Body of pancreas (tissue), 4 donors: ENCODE measurements at regions not wholly inside any gene's neighbourhood (a gene's known extent, or its start where the extent isn't known, plus 50 kb on each side); places are given as distances from the start of the nearest gene placed in this dataset.

ENCODE experiments used
- ATAC-seq: fragments of 150-250 bp; one replicate; pipeline ENCODE4 v1.9.1; 2016
- DNase-seq, 4 donors: peaks; one replicate each; pipeline ENCODE4 v3.0.0-alpha.2; 2019
- H3K27ac ChIP-seq, 4 donors: fragments of 200-600 bp; sonication (generic); 1 replicate in 3 of 4; 2 replicates in 1 of 4; pipeline versions ENCODE4 v1.5.1 to v1.6.1; 2016 to 2019; ENCODE audit warnings: mild to moderate bottlenecking in 1 of 4, mixed read lengths in 1 of 4, moderate library complexity in 1 of 4
- H3K27me3 ChIP-seq, 2 donors: fragments of 200-600 bp; sonication (generic); one replicate each; pipeline ENCODE4 v1.6.0; 2016; ENCODE audit warnings: mild to moderate bottlenecking in 1 of 2
- H3K36me3 ChIP-seq, 2 donors: fragments of 200-600 bp; sonication (generic); replicated peaks in 1 of 2; 2 replicates each; pipeline ENCODE4 v1.5.1; 2016; ENCODE audit warnings: low read depth in 2 of 2; ENCODE audit not compliant: insufficient read depth in 1 of 2
- H3K4me1 ChIP-seq: fragments of 200-600 bp; sonication (generic); one replicate; pipeline ENCODE4 v1.6.0; 2016
- H3K4me3 ChIP-seq, 2 donors: fragments of 200-600 bp; sonication (generic); 1 replicate in 1 of 2; 2 replicates in 1 of 2; pipeline ENCODE4 v1.5.1; 2016 to 2019
- H3K9me3 ChIP-seq, 3 donors: fragments of 200-600 bp; sonication (generic); 1 replicate in 2 of 3; 2 replicates in 1 of 3; pipeline ENCODE4 v1.5.1; 2016
- CTCF ChIP-seq, 7 experiments: fragments of 450-650 bp in 4 of 7; fragments of 200-600 bp in 3 of 7; sonication (generic) in 3 of 7; IDR thresholded peaks; one replicate each; pipeline ENCODE4 v1.5.1; 2016 to 2019; ENCODE audit warnings: antibody characterized with exemption in 7 of 7
- POLR2A ChIP-seq, 3 donors: fragments of 450-650 bp; IDR thresholded peaks; one replicate each; pipeline ENCODE4 v1.6.1; 2016; ENCODE audit warnings: antibody characterized with exemption in 3 of 3, mild to moderate bottlenecking in 2 of 3
- WGBS, 2 donors: methylation state at CpG; one replicate each; pipeline ENCODE4 v1.1.5; 2017; 5-methylcytosine and 5-hydroxymethylcytosine counted together
- intact Hi-C: fragments of 100-400 bp; cut with DNase I; formaldehyde crosslinking; loops from one replicate; pipeline ENCODE4 v1.15.1; 2023

GRCh38 chr3:137163958-137164357, 206.2 kb downstream of the IL20RB start:
- Histone ChIP-seq H3K27ac (no peak overlapping the region), H3K4me1 (no peaks in the 10 kb centered on the region), H3K9me3 (no peaks in the 10 kb centered on the region), H3K36me3 (no peaks in the 10 kb centered on the region), H3K27me3 (no peaks in the 10 kb centered on the region), H3K4me3 (no peak overlapping the region)
- TF ChIP-seq CTCF (IDR thresholded peaks at IDR 0.05) (no peak), POLR2A (IDR thresholded peaks at IDR 0.05) (no peak)
- DNase-seq (no peak), ATAC-seq (no peak)
- intact Hi-C loops, result no loop called here

- intact Hi-C loops, result no loop called here
- Histone ChIP-seq H3K4me3 (no peak overlapping the region), H3K27ac (no peak overlapping the region), H3K36me3 (no peaks in the 10 kb centered on the region), H3K4me1 (no peaks in the 10 kb centered on the region), H3K9me3 (no peaks in the 10 kb centered on the region), H3K27me3 (no peaks in the 10 kb centered on the region)
- no peak for TF ChIP-seq POLR2A (IDR thresholded peaks at IDR 0.05)
- no peak for TF ChIP-seq CTCF (IDR thresholded peaks at IDR 0.05)
- 82 to 84% methylated on average over 7 of the region's 7 CpGs for WGBS, 2 donors
- ATAC-seq, result no peak
- no peak for DNase-seq
Measured at GRCh38 chr3:137165117-137165806, 207.5 kb downstream of the IL20RB start.

- 52 to 56% methylated on average over 5 of the region's 5 CpGs for WGBS, 2 donors
- intact Hi-C loops, result no loop called here
- TF ChIP-seq POLR2A (IDR thresholded peaks at IDR 0.05) (no peak), CTCF (IDR thresholded peaks at IDR 0.05) (no peak)
Measured at GRCh38 chr3:137171834-137172603, 214.2 kb downstream of the IL20RB start.

GRCh38 chr3:137172728-137173127, 214.9 kb downstream of the IL20RB start:
- intact Hi-C loops, result no loop called here
- 42 to 47% methylated on average over 1 of the region's 1 CpG for WGBS, 2 donors
- DNase-seq (no peak), ATAC-seq (no peak)
- Histone ChIP-seq H3K36me3 (no peaks in the 10 kb centered on the region), H3K27ac (no peak overlapping the region), H3K4me3 (no peak overlapping the region), H3K4me1 (no peaks in the 10 kb centered on the region), H3K9me3 (no peaks in the 10 kb centered on the region), H3K27me3 (no peaks in the 10 kb centered on the region)
- TF ChIP-seq POLR2A (IDR thresholded peaks at IDR 0.05), result no peak
- TF ChIP-seq CTCF (IDR thresholded peaks at IDR 0.05), result no peak

More at GRCh38 chr3:137171834-137172603, 214.2 kb downstream of the IL20RB start:
- no peaks in the 10 kb centered on the region for H3K9me3 ChIP-seq
- no peak overlapping the region for H3K27ac ChIP-seq
- no peaks in the 10 kb centered on the region for H3K4me1 ChIP-seq
- no peak overlapping the region for H3K4me3 ChIP-seq
- H3K36me3 ChIP-seq, result no peaks in the 10 kb centered on the region
- no peaks in the 10 kb centered on the region for H3K27me3 ChIP-seq
- DNase-seq (no peak), ATAC-seq (no peak)
